Endothelial cell of umbilical vein (primary cell): ENCODE measurements at regions not wholly inside any gene's neighbourhood (a gene's known extent, or its start where the extent isn't known, plus 50 kb on each side); places are given as distances from the start of the nearest gene placed in this dataset.

Experiments
- BruUV-seq: library from RNA; stranded (reverse); fragments of 400-500 nt; replicated peaks from 2 replicates; lab custom pipeline; 2021; lab: Mats Ljungman, UMichigan
- CTCF ChIA-PET: fragments of 300-600, 350-600 bp; sonication (Branson Sonifier 250); formaldehyde crosslinking; loops from one replicate; lab custom pipeline; 2021; ENCODE audit warnings: antibody characterized with exemption, inconsistent platforms; lab: Charles Lee
- POLR2A ChIA-PET: fragments of 300-600, 350-600 bp; sonication (Branson Sonifier 250); formaldehyde crosslinking; loops from one replicate; lab custom pipeline; 2021; ENCODE audit warnings: antibody characterized with exemption, inconsistent platforms; lab: Charles Lee
- DNase-seq: peaks from one replicate; pipeline ENCODE4 v3.0.0-alpha.2; 2011; ENCODE audit warnings: low read depth, low spot score
- FAIRE-seq: peaks from 2 replicates; lab custom pipeline; 2011; peaks lifted over from hg19 to GRCh38; lab: Jason Lieb, UNC
- H2AFZ ChIP-seq: 2 replicates; pipeline ENCODE4 v1.6.0; 2012; ENCODE audit warnings: low read depth, low read length, control low read depth, inconsistent platforms
- H3K27ac ChIP-seq: 2 replicates; pipeline ENCODE4 v1.5.1; 2011; ENCODE audit warnings: low read depth, mild to moderate bottlenecking, control low read depth, low read length, moderate library complexity; ENCODE audit not compliant: insufficient read depth
- H3K27me3 ChIP-seq, 2 experiments: 2 replicates each; pipeline versions ENCODE4 v1.6.0 to v1.6.1; 2011; ENCODE audit warnings: low read length in 2 of 2, mixed read lengths in 1 of 2; ENCODE audit not compliant: control insufficient read depth in 2 of 2, insufficient read depth in 2 of 2
- H3K36me3 ChIP-seq, 2 experiments: 2 replicates in 1 of 2; 3 replicates in 1 of 2; pipeline ENCODE4 v1.5.1; 2011; ENCODE audit warnings: low read length in 2 of 2, mild to moderate bottlenecking in 1 of 2, moderate library complexity in 1 of 2; ENCODE audit not compliant: control insufficient read depth in 2 of 2, insufficient read depth in 2 of 2; ENCODE audit errors: extremely low read depth in 1 of 2
- H3K4me1 ChIP-seq: 3 replicates; pipeline ENCODE4 v1.5.1; 2011; ENCODE audit warnings: mild to moderate bottlenecking, low read length; ENCODE audit not compliant: control insufficient read depth, insufficient read depth; ENCODE audit errors: extremely low read depth
- H3K4me2 ChIP-seq: 2 replicates; pipeline ENCODE4 v1.6.1; 2011; ENCODE audit warnings: low read length, control low read depth, mixed read lengths; ENCODE audit not compliant: insufficient read depth
- H3K4me3 ChIP-seq, 3 experiments: fragments of 200-600 bp in 1 of 3; sonication (generic), shearing (Covaris generic) in 1 of 3; replicated peaks in 1 of 3; 2 replicates each; pipeline ENCODE4 v1.5.1; 2011 to 2016; ENCODE audit warnings: control low read depth in 3 of 3, low read length in 3 of 3, mild to moderate bottlenecking in 2 of 3, inconsistent platforms in 1 of 3, low read depth in 1 of 3, moderate library complexity in 1 of 3; ENCODE audit not compliant: insufficient read depth in 1 of 3
- H3K79me2 ChIP-seq: 2 replicates; pipeline ENCODE4 v1.6.0; 2012; ENCODE audit warnings: low read length, inconsistent platforms; ENCODE audit not compliant: control insufficient read depth, insufficient read depth
- H3K9ac ChIP-seq: replicated peaks from 2 replicates; pipeline ENCODE3; 2011; ENCODE audit warnings: low read length, control low read depth; ENCODE audit not compliant: insufficient read depth; ENCODE audit errors: extremely low read depth
- H3K9me1 ChIP-seq: replicated peaks from 3 replicates; pipeline ENCODE4 v1.6.0; 2011; ENCODE audit warnings: mild to moderate bottlenecking, low read length; ENCODE audit not compliant: control insufficient read depth, insufficient read depth; ENCODE audit errors: extremely low read depth
- H3K9me3 ChIP-seq: replicated peaks from 2 replicates; pipeline ENCODE4 v1.5.1; 2012; ENCODE audit warnings: low read length, inconsistent platforms; ENCODE audit not compliant: control insufficient read depth, insufficient read depth
- H4K20me1 ChIP-seq: replicated peaks from 2 replicates; pipeline ENCODE3; 2011; ENCODE audit warnings: mild to moderate bottlenecking, low read length; ENCODE audit not compliant: control insufficient read depth, insufficient read depth; ENCODE audit errors: extremely low read depth
- CTCF ChIP-seq, 2 donors: IDR thresholded peaks; 1 replicate in 1 of 2; 2 replicates in 1 of 2; pipeline ENCODE4 v1.5.1; 2011; ENCODE audit warnings: low read length in 2 of 2, mild to moderate bottlenecking in 2 of 2, moderate library complexity in 2 of 2, control low read depth in 1 of 2, inconsistent platforms in 1 of 2, low read depth in 1 of 2; ENCODE audit not compliant: insufficient read depth in 1 of 2; ENCODE audit errors: extremely low read depth in 1 of 2
- EZH2 ChIP-seq: IDR thresholded peaks from 2 replicates; pipeline ENCODE4 v1.6.1; 2012; ENCODE audit warnings: borderline replicate concordance, low read depth, mild to moderate bottlenecking, moderate library complexity, low read length, inconsistent platforms; ENCODE audit not compliant: severe bottlenecking
- FOS ChIP-seq: IDR thresholded peaks from 2 replicates; pipeline ENCODE4 v1.6.1; 2011; ENCODE audit warnings: mild to moderate bottlenecking, low read length, moderate library complexity, borderline replicate concordance; ENCODE audit not compliant: insufficient read depth
- GATA2 ChIP-seq: IDR thresholded peaks from 2 replicates; pipeline ENCODE4 v1.7.0; 2011; ENCODE audit warnings: low read depth, mild to moderate bottlenecking, moderate library complexity, mixed read lengths, low read length; ENCODE audit not compliant: insufficient read length, insufficient read depth
- JUN ChIP-seq: IDR thresholded peaks from 2 replicates; pipeline ENCODE4 v1.6.1; 2011; ENCODE audit warnings: borderline replicate concordance, low read depth; ENCODE audit not compliant: insufficient read length, insufficient read depth
- MAX ChIP-seq: IDR thresholded peaks from 2 replicates; pipeline ENCODE4 v1.6.1; 2011; ENCODE audit not compliant: insufficient read depth, insufficient read length
- MYC ChIP-seq: IDR thresholded peaks from one replicate; pipeline ENCODE4 v1.6.1; 2011; ENCODE audit warnings: mild to moderate bottlenecking, low read depth, low read length
- POLR2A ChIP-seq: IDR thresholded peaks from 2 replicates; pipeline ENCODE4 v1.6.1; 2012; ENCODE audit warnings: low read depth, mild to moderate bottlenecking, control low read depth, low read length
- POLR2AphosphoS5 ChIP-seq: IDR thresholded peaks from 2 replicates; pipeline ENCODE4 v1.6.1; 2012; ENCODE audit warnings: low read depth, mild to moderate bottlenecking, control low read depth, low read length, moderate library complexity; ENCODE audit not compliant: insufficient read depth
- dilution Hi-C: fragments of 300-500 bp; cut with MboI; formaldehyde crosslinking; loops from one replicate; pipeline ENCODE4 v1.15.0; 2019; ENCODE audit warnings: low sequenced_read_pairs; ENCODE audit not compliant: extremely low pct_ligation_motif_present
- intact Hi-C: fragments of 100-400 bp; cut with micrococcal nuclease; formaldehyde crosslinking; loops from one replicate; pipeline ENCODE4 v1.10.0; 2022

- intact Hi-C loops (no loop called here), dilution Hi-C loops (no loop called here)
- ChIA-PET POLR2A (no interaction called here), CTCF (interaction anchor here (1.0 kb wide), 1 partner anchor 16 kb away, joined by 5 read pairs; no protein-coding TSS in a partner anchor)
- H3K4me2 ChIP-seq = no peak overlapping the region
- FAIRE-seq (no peak), DNase-seq (no peak)
- H3K27ac ChIP-seq = no peak overlapping the region
- BruUV-seq = no TSS peak
- no peaks in the 10 kb centered on the region for H3K9me3 ChIP-seq
- no peaks in the 10 kb centered on the region for H3K36me3 ChIP-seq
- H3K27me3 ChIP-seq = peaks cover 0 to 1% of the 10 kb centered on the region in 2 experiments
- H2AFZ ChIP-seq = no peak overlapping the region
- no peaks in the 10 kb centered on the region for H3K9me1 ChIP-seq
- H3K4me1 ChIP-seq = no peaks in the 10 kb centered on the region
- TF ChIP-seq GATA2 (no peak), JUN (no peak), MAX (no peak)
- no peaks in the 10 kb centered on the region for H4K20me1 ChIP-seq
- H3K9ac ChIP-seq = no peak overlapping the region
- H3K4me3 ChIP-seq = no peak overlapping the region
- no peaks in the 10 kb centered on the region for H3K79me2 ChIP-seq
Observed at GRCh38 chr2:181356526-181357130, 100.6 kb upstream of the ITGA4 start.

- CTCF ChIA-PET = no interaction called here
- Histone ChIP-seq H3K9ac (no peak overlapping the region), H3K9me3 (no peaks in the 10 kb centered on the region), H3K4me2 (no peak overlapping the region), H4K20me1 (no peaks in the 10 kb centered on the region), H3K27me3 (peaks cover 0 to 1% of the 10 kb centered on the region in 2 experiments), H3K36me3 (no peaks in the 10 kb centered on the region), H3K4me3 (no peak overlapping the region), H2AFZ (no peak overlapping the region), H3K4me1 (no peaks in the 10 kb centered on the region), H3K79me2 (no peaks in the 10 kb centered on the region), H3K27ac (no peak overlapping the region), H3K9me1 (no peaks in the 10 kb centered on the region)
- TF ChIP-seq FOS (no peak), MYC (no peak), CTCF (IDR thresholded peaks at IDR 0.05; ENCODE audit: extremely low read depth in 1 of 2, insufficient read depth in 1 of 2, low read depth in 1 of 2, low read length in 2 of 2) (no peak), POLR2AphosphoS5 (no peak), EZH2 (no peak), POLR2A (no peak), GATA2 (no peak), JUN (no peak), MAX (no peak)
- BruUV-seq = no TSS peak
- intact Hi-C loops = no loop called here
- POLR2A ChIA-PET = no interaction called here
- dilution Hi-C loops = no loop called here
- no peak for FAIRE-seq
- no peak for DNase-seq
Observed at GRCh38 chr2:181357979-181358378, 99.2 kb upstream of the ITGA4 start.
